HL-60/S4 treated with retinoic acid at 250 ng/mL for 4 days and 3 days (cell line): ENCODE measurements at regions not wholly inside any gene's neighbourhood (a gene's known extent, or its start where the extent isn't known, plus 50 kb on each side); places are given as distances from the start of the nearest gene placed in this dataset.
"Not testable (repeated sequence)": the region's sequence is repeated elsewhere in the genome, so short reads cannot be mapped to it uniquely, and the experiment has no call there.

ENCODE experiments used
- in situ Hi-C: fragments of 300-500 bp; cut with MboI; formaldehyde crosslinking; loops from 2 replicates; pipeline ENCODE4 v1.7.0; 2022; ENCODE audit warnings: low sequenced_read_pairs

DNA sequence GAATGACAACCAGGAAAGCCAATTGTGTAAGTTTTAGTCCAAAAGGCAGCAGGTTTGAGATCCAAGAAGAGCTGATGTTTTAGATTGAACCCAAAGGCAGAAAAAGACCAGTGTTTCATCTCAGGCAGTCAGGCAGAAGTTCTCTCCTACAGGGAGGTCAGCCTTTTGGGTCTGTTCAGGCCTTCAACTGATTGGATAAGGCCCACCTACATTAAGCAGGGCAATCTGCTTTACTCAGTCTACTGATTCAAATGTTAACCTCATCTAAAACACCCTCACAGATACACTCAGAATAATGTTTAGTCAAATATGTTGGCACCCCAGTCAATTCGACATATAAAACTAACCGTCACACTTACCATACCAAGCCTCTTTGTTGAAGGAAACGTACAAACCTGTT, 134.2 kb upstream of the NEIL3 start:
- in situ Hi-C loops = no loop called here

DNA sequence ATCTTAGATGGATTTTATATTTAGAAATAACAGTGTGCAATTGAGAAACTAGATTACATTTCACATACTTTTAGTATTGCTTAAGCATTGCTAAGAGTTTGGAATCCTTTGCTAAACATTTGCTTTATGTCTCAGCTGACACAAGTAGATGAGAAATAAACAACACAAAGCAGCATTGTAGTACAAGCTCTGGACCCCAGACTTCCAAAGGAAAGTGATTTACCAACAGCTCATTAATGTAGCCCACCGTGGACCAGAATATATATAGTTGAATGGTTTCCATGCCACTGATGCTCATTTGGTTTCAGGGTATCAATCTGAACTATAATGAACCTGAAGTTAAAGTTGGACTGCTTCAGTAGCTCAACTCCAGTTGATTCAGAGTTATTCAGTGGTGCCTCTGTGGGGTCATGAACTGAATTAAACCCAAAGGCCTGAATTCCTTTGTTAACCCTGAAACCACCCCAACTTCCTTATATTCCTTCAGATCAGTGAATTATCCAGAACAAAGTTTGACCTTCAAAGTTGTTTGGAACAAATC, 132.1 kb upstream of the NEIL3 start:
- in situ Hi-C loops = no loop called here

DNA sequence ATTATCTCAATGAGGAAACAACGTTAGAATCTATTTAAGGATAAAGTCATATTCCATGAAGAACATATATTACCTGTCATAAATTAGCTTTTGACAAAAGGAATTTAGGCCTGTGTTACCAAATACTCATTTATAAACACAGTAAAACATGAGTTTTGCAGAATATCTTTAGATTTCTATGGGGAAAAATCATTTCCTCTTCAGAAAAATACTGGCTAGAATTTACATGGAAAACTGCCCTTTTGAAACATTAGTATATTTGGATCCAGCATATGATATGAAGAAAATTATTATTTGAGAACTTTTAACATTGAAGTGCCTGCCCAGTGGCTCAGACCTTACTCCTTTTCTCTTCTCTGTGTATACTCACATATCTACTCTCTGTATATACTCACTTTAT, 131.4 kb upstream of the NEIL3 start:
- in situ Hi-C loops = no loop called here

DNA sequence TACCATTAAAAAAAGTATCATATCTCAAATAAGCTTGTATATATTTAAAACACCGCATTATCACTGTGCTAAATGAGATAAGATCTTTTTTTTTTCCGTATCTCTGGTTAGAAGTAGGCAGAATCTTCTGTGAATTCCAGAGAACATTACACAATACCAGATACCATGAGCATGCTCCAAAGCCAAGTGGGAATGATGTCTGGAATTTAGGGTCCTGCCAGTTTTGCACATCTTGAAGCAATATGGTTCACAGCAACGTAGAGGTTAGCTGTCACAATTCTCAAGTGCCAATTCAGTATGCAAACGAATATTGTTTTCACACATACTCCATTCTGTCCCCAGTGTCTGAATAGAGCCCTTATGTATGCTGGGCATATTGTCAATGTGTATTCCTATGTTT, 127.5 kb upstream of the NEIL3 start:
- in situ Hi-C loops = no loop called here

DNA sequence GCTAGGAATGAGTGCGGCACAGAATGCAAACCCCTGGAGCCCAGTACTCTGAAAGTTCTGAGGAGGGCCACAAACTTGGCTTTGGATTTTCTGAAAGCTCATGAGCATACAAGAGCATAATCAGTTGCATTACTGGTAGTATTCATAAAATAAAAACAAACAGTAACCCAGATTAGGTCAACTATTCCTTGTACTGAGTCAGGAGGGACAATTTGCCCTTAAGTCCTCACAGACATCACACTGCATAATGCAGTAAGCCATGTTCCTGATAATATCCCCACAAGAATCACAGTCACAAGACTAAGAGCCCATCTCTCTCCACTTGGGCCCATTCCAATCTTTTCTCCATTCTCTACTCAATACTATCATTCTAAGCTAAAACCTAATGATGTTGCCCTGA, 126.9 kb upstream of the NEIL3 start:
- in situ Hi-C loops = no loop called here

DNA sequence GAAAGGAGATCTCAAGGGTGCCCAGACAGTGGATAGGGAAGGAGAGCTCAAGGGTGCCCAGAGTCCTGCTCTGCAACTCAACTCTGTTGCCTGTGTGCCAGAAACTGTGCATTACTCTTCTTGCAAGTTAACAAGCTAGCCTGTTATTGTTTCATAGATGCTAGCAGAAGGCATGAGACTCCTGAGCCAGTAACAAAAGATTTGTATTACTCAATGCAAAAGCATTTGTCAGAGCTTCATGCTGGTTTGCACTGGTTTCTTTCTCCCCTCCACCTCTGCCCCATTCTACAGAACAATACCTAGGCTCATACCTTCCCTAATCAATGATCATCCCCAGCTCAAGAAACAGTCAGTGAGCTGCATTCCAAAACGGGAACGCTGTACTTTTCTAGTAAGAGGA, 124.5 kb upstream of the NEIL3 start:
- in situ Hi-C loops = no loop called here

DNA sequence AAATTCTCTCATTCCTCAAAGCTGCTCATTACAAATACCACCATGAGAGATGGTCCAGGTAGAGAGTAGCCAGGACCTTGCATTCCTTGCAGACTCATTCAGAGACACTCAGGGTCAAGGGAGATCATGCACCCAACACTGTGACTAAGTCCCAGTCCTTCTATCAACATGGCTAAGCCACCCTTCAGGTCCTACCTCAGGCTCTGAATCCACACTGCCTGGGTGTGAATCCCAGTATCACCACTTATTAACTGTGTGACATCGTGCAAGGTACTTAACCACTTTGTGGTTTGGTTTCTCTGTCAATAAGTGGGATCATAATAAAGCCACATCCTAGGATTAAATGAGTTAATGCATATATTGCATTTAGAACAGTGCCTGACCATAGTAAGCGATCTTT, 124.1 kb upstream of the NEIL3 start:
- in situ Hi-C loops = no loop called here

DNA sequence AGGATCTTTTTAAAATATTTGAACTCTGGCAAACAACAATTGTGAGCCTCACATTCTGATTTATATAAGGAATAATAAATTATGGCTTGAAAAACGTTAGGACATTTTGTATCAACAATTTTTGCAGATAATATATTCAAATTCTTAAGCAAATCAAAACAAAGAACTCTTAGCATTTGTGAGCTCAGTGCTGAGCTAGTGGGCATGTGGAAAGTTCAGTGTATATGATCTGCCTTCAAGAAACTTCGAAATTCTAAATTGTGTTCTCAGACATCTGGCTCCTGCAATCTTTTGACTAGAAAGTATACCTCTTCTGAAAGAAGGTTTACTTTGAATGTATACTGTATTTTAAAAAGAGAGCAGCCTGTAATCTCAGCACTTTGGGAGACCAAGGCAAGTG, 122.3 kb upstream of the NEIL3 start:
- in situ Hi-C loops = no loop called here

DNA sequence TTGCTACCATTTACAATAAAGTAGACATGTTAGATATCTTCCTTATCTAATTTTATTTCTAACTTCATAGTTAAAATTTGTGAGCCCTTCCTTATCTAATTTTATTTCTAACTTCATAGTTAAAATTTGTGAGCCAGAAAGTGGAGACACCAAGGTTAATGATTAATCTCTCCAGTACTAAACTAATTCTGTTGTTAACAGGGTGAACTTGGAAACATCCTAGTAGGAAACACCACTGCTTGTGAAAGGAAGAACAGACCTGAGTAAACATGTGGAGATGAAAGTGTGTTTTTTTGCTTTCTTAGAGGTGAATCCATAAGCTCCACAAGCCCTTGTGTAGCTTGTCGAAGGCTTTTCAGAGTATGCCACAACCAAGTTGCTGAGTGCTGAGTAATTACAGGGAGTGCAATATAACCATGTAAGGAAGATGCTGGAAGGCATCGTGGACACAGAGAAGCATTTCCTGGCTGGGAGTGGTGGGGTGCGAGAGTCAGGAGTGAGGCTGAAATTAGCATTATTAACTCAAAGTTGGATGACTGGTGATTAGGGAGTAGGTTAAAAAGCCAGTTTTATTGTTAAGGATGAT, 118.6 kb upstream of the NEIL3 start:
- in situ Hi-C loops = no loop called here

DNA sequence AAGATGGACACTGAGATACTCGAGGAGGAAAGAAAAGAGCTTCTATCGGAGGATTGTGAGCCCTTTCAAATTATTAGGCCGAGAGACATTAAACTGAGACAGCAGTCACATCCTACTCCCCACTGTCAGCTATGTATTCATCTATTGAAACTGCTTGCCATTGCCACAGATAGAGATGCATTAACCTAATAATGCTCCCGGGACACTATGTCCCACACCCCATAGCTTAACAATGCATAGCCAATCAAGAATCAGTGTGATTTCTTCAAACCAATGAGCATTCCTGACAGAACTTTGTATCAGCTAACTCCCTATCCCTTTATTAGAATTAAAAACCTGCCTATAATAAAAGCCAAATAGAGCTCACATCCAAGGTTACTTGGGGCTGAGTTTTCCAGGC, 118.1 kb upstream of the NEIL3 start:
- in situ Hi-C loops = no loop called here

DNA sequence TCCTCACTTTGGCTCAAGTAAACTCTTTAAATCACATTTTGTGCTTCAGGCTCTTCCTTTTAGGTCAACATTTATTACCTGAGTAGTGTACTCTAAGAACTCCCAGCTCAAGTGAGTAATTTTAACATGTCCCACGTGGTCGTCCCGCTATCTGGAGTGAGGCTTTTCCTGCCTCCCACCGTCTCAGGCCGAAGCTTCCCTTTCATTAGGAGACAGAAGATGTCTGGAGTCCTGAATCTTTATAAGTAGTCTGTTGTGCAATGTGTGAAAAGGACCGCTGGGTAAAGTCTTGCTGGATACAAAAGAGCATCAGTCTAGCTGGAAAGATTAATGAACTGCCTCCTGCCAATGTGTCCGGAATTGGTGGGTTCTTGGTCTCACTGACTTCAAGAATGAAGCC, 117.7 kb upstream of the NEIL3 start:
- in situ Hi-C loops = no loop called here

DNA sequence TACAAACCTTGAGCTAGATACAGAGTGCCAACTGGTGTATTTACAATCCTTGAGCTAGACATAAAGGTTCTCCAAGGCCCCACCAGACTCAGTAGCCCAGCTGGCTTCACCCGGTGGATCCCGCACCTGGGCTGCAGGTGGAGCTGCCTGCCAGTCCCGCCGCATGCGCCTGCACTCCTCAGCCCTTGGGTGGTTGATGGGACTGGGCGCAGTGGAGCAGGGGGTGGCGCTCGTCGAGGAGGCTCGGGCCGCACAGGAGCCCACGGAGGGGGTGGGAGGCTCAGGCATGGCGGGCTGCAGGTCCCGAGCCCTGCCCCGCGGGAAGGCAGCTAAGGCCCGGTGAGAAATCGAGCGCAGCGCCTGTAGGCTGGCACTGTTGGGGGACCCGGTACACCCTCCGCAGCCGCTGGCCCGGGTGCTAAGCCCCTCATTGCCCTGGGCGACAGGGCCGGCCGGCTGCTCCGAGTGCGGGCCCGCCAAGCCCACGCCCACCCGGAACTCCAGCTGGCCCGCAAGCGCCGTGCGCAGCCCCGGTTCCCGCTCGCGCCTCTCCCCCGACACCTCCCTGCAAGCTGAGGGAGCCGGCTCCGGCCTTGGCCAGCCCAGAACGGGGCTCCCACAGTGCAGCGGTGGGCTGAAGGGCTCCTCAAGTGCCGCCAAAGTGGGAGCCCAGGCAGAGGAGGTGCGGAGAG, 116.5 kb upstream of the NEIL3 start:
- in situ Hi-C loops = not testable (repeated sequence)

DNA sequence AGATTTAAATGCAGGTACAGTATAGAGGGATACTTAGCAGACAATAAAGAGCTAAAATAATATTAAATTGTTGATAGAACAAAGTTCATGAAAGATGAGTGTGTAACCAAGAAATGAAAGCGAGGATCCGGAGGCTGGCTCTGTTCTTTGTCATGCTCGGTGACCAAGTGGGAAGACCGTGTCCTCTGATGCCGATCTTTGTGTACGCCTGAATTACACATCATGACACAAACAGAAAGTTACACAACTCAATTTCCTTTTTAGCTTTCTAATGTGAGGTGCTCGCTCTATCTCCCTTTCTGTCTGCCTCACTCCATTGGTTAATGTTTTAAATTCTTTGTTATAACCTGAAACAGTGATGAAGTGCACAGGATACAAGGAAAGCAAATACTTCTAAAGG, 114.8 kb upstream of the NEIL3 start:
- in situ Hi-C loops = no loop called here

DNA sequence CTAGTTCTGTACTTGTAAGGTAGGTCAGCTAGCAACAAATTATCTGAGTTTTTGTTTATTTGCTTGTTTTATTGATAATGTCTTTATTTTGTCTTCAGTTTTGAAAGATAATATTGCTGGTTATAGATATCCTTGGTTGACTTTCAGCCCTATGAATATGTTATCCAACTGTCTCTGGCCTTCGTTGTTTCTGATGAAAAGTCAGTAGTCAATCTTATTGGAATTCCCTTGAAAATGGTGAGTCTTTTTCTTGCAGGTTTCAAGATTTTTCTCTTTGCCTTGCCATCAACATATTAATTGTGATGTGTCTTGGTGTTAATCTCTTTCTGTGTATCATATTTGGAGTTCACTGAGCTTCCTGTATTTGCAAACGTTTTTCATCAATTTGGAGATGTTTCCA, 113.1 kb upstream of the NEIL3 start:
- in situ Hi-C loops = no loop called here

DNA sequence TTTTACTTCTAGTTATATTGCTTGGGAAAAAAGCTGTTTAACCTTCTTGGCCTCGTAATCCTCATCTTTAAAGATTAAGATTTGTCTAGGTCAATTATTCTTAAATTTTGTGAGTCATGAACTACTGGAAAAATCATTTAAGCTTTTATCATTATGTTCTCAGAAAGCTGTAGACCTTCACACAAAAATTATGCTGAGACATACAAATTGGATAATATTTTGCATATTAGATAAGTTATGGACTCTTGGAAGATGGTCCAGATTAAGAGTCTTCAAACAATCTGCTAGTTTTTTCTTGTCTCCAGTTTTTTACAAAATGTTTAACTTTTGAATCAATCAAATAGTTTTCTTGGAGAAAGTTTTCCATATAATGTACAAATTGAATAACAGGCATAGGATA, 108.1 kb upstream of the NEIL3 start:
- in situ Hi-C loops = no loop called here

DNA sequence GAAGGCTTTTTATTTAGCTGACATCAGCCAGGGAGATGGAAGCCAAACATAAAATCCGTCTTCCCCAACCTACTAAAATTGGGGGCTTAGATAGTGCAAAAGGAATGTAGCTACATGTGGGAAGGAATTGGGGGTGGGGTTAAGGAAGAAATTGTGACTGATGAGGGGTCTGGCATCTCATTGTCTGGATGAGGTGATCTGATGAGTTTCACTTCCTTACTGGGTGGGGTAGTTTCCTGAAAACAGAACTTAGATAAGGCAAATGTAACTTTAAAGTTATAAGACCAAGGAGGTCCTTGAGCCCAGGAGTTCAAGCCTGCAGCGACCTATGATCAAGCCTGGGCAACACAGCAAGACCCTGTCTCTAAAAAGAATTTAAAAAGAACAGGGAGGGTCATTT, 105.5 kb upstream of the NEIL3 start:
- in situ Hi-C loops = no loop called here

DNA sequence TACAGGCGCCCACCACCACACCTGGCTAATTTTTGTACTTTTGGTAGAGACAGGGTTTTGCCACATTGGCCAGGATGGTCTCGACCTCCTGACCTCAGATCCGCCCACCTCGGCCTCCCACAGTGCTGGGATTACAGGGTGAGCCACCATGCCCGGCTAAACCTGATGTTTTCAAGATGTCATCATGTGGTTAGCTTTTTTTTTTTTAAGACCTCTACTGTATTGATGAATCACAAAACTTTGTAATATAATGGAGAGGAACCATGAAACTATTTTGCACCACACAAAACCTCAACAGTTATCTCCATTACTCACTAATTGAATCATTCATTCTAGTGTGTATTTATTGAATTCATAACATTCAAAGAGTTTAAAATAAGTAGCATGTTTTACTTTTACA, 94.7 kb upstream of the NEIL3 start:
- in situ Hi-C loops = no loop called here

DNA sequence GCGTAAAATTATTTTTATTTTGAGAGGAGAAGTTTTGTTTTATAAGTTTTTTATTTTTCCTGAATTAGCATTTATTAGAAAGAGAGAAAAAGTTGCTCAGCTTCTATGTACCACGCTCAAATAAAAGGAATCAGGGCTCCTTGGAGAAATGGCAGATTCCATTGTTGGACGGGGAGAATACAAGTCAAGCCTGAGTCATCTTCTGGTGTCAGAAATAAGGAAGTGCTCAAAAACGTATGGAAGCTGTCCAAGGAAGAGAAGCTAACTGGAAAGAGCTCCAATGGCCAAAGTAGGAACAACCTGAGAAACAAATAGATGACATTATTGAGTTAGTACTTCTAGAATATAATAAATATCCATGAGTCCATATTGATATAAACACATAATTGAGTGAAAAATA, 89.3 kb upstream of the NEIL3 start:
- in situ Hi-C loops = no loop called here

DNA sequence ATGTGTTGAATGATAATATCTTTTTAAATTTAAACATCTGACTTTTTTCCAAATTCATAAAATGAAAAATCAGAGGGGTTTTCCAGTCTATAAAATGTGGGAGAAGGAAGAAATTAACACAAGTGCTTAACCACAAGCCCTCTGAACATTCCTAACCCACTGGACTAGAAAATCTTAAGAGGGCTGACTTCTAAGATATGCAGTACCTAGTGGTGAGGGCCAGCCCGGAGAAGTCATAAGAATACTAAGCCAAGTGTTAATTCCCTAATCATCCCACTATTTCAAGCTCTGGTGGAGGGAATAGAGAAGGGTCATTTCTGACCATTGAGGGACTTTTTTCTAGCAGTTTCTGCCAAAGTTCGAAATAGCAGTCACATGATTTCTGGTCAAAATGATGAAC, 86.9 kb upstream of the NEIL3 start:
- in situ Hi-C loops = no loop called here

DNA sequence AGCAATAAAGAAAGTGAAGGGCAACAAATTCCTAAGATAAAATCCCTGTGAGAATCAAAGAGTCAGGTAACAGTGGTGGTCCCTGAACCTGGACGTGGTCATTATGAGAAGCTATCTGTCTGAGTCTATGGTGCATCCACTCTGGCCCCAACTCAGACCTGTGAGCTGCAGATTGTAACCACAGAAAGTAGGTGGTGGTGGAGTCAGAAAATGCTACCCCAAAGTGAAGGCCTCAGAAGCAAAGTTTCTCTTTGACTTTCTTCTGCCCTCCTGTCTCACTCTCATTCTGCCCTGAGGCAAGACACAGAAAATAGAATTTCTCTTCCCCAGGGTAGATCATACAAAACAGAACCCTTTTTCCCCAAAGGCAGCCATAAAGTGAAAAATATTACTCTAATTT, 84.1 kb upstream of the NEIL3 start:
- in situ Hi-C loops = no loop called here

DNA sequence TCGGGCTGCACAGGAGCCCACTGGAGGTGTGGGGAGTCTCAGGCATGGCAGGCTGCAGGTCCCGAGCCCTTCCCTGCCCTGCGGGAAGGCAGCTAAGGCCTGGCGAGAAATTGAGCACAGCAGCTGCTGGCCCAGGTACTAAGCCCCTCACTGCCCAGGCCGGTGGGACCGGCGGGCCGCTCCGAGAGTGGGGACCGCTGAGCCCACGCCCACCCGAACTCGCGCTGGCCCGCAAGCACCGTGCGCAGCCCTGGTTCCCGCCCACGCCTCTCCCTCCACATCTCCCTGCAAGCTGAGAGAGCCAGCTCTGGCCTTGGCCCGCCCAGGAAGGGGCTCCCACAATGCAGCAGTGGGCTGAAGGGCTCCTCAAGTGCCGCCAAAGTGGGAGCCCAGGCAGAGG, 82.0 kb upstream of the NEIL3 start:
- in situ Hi-C loops = no loop called here

DNA sequence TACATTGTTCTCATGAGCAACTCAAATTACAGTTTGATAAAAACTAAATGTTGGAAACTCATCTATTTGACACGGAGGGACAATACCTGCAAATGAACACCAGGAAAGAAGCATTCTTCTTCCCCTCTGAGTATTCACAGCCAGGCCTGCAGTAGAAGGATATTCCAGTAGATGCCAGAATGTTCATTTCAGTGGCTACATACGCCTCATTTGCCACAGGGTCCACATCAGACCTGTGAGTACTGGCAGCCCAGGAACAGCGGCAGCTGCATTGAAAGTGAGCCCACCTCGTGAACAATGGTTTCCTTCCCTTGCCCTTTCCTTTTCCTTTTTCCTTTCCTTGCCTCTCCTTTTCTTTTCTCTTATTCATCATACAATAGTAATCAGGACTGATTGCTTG, 81.1 kb upstream of the NEIL3 start:
- in situ Hi-C loops = no loop called here

DNA sequence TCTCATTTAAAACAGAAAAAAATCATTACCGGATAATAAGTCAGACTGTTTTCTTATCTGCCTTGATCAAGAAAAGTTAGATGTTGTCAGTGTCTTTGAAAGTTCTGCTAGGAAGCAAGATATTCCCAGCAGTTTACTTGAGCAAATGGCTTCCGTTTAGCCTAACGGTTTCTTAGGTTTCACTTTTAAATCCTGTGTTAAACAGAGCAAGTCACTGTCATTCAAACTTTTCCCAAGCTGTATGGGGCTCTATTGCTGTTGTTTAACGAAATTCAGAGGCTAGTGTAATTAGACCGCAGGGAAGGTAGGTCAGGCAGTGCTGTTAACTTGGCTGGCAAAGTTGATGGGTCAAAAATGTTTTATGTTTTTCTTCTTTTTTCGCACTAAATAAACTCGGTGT, 80.3 kb upstream of the NEIL3 start:
- in situ Hi-C loops = no loop called here
